Effector memory CD4-positive, alpha-beta T cell (primary cell): ENCODE measurements at regions not wholly inside any gene's neighbourhood (a gene's known extent, or its start where the extent isn't known, plus 50 kb on each side); places are given as distances from the start of the nearest gene placed in this dataset.

ENCODE experiments used
- DNase-seq, 3 donors: peaks; one replicate each; pipeline ENCODE4 v3.0.0-alpha.2; 2020
- H3K27ac ChIP-seq: 2 replicates; pipeline ENCODE4 v1.7.0; 2013; ENCODE audit warnings: mild to moderate bottlenecking, low read length, moderate library complexity; ENCODE audit not compliant: insufficient read depth, poor library complexity, severe bottlenecking
- H3K27me3 ChIP-seq: replicated peaks from 2 replicates; pipeline ENCODE4 v1.7.0; 2013; ENCODE audit warnings: mild to moderate bottlenecking, low read length; ENCODE audit not compliant: insufficient read depth, control insufficient read depth, poor library complexity, severe bottlenecking
- H3K36me3 ChIP-seq: 2 replicates; pipeline ENCODE4 v1.7.0; 2013; ENCODE audit warnings: mild to moderate bottlenecking, low read length, moderate library complexity; ENCODE audit not compliant: control insufficient read depth, insufficient read depth
- H3K4me1 ChIP-seq: 2 replicates; pipeline ENCODE4 v1.7.0; 2013; ENCODE audit warnings: low read length, mild to moderate bottlenecking; ENCODE audit not compliant: control insufficient read depth, insufficient read depth, poor library complexity, severe bottlenecking
- H3K4me3 ChIP-seq: 2 replicates; pipeline ENCODE4 v1.7.0; 2013; ENCODE audit warnings: low read length, low read depth, mild to moderate bottlenecking; ENCODE audit not compliant: insufficient read depth, poor library complexity, severe bottlenecking
- H3K9me3 ChIP-seq: 2 replicates; pipeline ENCODE4 v1.7.0; 2013; ENCODE audit warnings: mild to moderate bottlenecking, low read length, moderate library complexity; ENCODE audit not compliant: control insufficient read depth

DNA sequence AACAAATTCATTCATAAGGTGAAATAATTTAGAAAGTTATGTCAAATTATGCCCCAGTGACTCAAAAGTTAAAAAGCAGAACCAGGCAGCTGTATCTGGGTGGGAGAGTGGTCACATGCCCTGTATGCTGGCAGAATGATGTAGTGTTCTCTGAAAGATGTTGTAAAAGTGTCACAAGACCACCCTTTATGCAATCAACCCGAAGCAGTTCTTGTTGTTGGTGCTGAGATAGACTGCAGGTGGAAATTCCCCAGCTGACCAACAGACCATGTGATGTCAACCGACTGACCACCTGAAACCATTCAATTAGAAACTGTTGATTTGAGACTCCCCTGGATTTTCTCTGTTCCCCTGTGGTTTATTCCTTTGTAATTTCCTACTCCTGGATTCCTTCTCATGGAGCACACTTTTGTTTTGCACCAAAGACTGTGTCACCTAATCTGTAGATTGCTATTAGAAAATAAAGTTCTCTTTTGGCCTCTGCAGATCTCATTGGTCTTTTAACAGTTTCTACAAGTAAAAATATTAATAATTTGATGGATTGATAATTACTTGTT, 1341.3 kb upstream of the LRRTM1 start:
- Histone ChIP-seq H3K27ac (no peak overlapping the region), H3K36me3 (no peaks in the 10 kb centered on the region)
- no peak for DNase-seq

DNA sequence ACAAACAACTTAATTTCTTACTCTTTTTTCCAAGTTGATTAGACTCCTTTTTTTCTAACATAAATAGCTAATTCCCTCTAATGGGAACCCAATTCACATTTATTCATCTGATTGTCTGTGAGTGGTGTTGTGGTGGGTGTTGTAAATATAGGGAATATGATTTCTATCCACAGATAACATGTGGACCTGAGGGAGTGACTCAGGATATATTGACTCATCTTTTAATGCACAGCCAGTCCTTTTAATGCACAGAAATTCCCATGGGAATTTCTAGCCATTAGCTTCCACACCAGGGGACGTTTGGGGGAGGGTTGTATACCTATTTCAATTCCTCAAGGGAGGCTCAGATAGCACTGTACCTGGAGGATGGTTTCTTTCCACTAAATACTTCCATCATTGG, 1339.6 kb upstream of the LRRTM1 start:
- H3K4me3 ChIP-seq, result no peak overlapping the region
- no peaks in the 10 kb centered on the region for H3K9me3 ChIP-seq
- no peaks in the 10 kb centered on the region for H3K27me3 ChIP-seq

More for the DNA sequence above, 1341.3 kb upstream of the LRRTM1 start:
- Histone ChIP-seq H3K27me3 (no peaks in the 10 kb centered on the region), H3K4me3 (no peak overlapping the region), H3K9me3 (no peaks in the 10 kb centered on the region), H3K4me1 (no peaks in the 10 kb centered on the region)

GRCh38 chr2:81624825-81625224, 1320.3 kb upstream of the LRRTM1 start:
- DNase-seq, result no peak
- no peaks in the 10 kb centered on the region for H3K36me3 ChIP-seq
- no peak overlapping the region for H3K27ac ChIP-seq
- H3K9me3 ChIP-seq, result no peaks in the 10 kb centered on the region
- H3K4me1 ChIP-seq, result no peaks in the 10 kb centered on the region
- no peaks in the 10 kb centered on the region for H3K27me3 ChIP-seq
- H3K4me3 ChIP-seq, result no peak overlapping the region

More for the DNA sequence above, 1339.6 kb upstream of the LRRTM1 start:
- Histone ChIP-seq H3K4me1 (no peaks in the 10 kb centered on the region), H3K27ac (no peak overlapping the region), H3K36me3 (no peaks in the 10 kb centered on the region)
- no peak for DNase-seq

DNA sequence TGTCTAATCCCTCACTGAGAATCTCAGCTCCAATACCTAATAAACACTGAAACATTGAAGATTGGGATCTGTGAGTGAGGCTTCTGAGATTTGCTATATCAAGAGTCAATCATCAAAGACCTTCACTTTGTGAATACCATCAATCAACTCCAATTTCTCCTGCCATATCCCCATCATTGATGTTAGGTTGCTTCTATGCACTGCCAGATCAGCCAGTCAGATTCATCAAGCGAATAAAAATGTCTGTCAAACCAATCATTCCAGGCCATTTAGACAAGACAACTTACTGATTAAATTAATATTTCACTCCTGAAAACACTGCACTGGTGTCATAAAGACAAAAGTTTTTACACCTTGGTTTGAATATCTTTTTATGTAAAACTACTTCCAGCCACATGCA, 1295.5 kb upstream of the LRRTM1 start:
- Histone ChIP-seq H3K4me1 (no peaks in the 10 kb centered on the region), H3K9me3 (no peaks in the 10 kb centered on the region), H3K27me3 (no peaks in the 10 kb centered on the region), H3K4me3 (no peak overlapping the region), H3K27ac (no peak overlapping the region), H3K36me3 (no peaks in the 10 kb centered on the region)
- no peak for DNase-seq

DNA sequence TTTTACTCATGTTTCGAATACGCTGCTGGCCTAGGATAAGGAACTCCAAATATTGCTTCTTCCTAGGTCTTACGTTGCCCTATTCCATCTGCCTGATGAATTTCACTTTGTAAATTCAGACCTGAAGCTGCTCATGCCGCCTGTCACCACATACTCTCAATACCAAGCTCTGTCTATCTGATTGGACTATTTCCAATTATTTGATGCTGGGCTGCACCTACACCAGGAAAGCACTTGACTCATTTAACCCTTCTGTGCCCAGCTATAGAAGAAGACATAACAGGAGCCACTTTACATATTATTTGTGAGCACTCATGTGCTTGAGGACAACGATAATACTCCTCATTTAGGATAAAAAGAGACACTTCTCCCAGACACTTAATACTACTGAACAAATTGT, 1293.9 kb upstream of the LRRTM1 start:
- no peak overlapping the region for H3K4me3 ChIP-seq

GRCh38 chr2:81589406-81589805, 1284.9 kb upstream of the LRRTM1 start:
- DNase-seq, result no peak
- no peaks in the 10 kb centered on the region for H3K27me3 ChIP-seq
- no peaks in the 10 kb centered on the region for H3K9me3 ChIP-seq
- H3K4me1 ChIP-seq, result no peaks in the 10 kb centered on the region
- no peak overlapping the region for H3K27ac ChIP-seq
- no peak overlapping the region for H3K4me3 ChIP-seq
- no peaks in the 10 kb centered on the region for H3K36me3 ChIP-seq

More for the DNA sequence above, 1293.9 kb upstream of the LRRTM1 start:
- Histone ChIP-seq H3K27me3 (no peaks in the 10 kb centered on the region), H3K9me3 (no peaks in the 10 kb centered on the region), H3K36me3 (no peaks in the 10 kb centered on the region), H3K4me1 (no peaks in the 10 kb centered on the region), H3K27ac (no peak overlapping the region)
- no peak for DNase-seq

- no peak overlapping the region for H3K27ac ChIP-seq
- H3K4me1 ChIP-seq, result no peaks in the 10 kb centered on the region
- no peaks in the 10 kb centered on the region for H3K27me3 ChIP-seq
- no peaks in the 10 kb centered on the region for H3K9me3 ChIP-seq
- H3K4me3 ChIP-seq, result no peak overlapping the region
- no peaks in the 10 kb centered on the region for H3K36me3 ChIP-seq
- no peak for DNase-seq
Measured at GRCh38 chr2:81583311-81584108, 1279.0 kb upstream of the LRRTM1 start.

DNA sequence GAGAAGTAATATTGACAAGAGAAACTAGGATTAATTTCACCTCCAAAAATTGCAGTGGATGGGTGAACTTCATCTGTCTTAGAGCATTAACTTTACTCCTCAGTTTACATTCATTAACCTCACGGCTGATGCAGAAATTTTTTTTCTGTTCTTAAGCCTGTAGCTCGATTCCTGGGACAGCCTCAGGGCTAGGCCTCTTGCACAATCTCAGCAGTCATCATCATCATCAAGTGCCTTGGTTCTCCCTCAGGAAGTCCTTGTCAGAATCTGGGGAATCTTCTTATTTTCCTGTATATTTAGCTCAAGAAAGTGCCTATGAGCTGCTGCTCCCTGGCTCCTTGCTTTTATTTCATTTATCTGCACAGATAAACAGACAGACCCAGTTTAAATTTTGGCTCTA, 1272.2 kb upstream of the LRRTM1 start:
- Histone ChIP-seq H3K4me1 (no peaks in the 10 kb centered on the region), H3K36me3 (no peaks in the 10 kb centered on the region), H3K27ac (no peak overlapping the region), H3K27me3 (no peaks in the 10 kb centered on the region), H3K4me3 (no peak overlapping the region), H3K9me3 (no peaks in the 10 kb centered on the region)
- DNase-seq, result no peak

DNA sequence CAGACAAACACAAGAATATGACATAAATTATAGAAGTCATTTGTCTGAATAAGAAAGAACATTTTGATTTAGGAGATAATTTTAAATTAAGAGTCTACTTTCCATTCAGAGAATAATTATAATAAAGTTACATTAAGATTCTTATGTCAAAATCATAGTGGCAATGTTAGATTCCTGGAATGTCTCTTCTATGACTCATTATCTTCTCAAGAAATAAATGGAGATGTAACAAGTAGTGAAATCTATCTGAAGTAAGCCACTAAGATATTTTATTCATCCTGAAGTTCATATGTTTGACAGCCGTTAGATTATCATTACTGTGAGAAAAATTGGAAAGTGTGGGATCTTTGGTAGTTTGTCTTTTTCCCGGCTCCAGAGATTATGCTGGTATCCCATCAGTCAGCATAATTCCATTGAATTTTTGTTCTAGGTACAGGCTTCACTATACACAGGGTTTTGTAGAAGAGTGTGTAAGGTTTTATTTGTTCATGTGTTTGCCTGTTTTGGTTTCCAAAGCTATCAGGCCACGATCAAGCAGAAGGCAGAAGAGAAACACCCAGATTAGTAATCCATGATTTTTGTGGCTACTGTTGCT, 1246.6 kb upstream of the LRRTM1 start:
- Histone ChIP-seq H3K4me1 (no peaks in the 10 kb centered on the region), H3K27ac (no peak overlapping the region), H3K4me3 (no peak overlapping the region), H3K36me3 (no peaks in the 10 kb centered on the region), H3K9me3 (no peaks in the 10 kb centered on the region), H3K27me3 (no peaks in the 10 kb centered on the region)
- DNase-seq, result no peak

DNA sequence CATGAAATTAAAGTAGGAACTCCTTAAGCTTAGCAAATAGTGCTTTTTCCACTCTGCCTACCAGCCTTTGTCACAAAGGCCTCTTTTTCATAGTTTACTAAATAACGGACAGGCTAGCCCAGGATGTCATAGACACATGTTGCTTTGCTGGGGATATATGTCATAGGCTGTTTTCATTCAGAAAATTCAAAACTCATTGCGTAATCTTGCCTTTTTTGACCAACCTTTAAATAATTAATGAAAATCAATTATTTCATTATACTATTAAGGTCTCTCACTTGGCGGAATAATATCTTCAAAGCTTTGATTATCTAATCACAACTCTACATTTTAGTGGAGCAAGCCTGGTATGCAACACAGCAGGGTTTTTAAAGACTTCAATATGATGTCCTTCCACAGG, 1245.7 kb upstream of the LRRTM1 start:
- DNase-seq, result no peak
- H3K4me1 ChIP-seq, result no peaks in the 10 kb centered on the region
- H3K27ac ChIP-seq, result no peak overlapping the region
- H3K36me3 ChIP-seq, result no peaks in the 10 kb centered on the region
- H3K9me3 ChIP-seq, result peaks cover 3% of the 10 kb centered on the region
- H3K4me3 ChIP-seq, result no peak overlapping the region
- no peaks in the 10 kb centered on the region for H3K27me3 ChIP-seq
